ENCODE measurements at regions not wholly inside any gene's neighbourhood (a gene's known extent, or its start where the extent isn't known, plus 50 kb on each side); places are given as distances from the start of the nearest gene placed in this dataset.

GRCh38 chr10:100615908-100616307 is 80.2 kb downstream of the HIF1AN start:
- POLR2A ChIA-PET = no interaction called here
- BruUV-seq (replicated peaks) = no TSS peak
- in situ Hi-C loops (cut with HindIII; ENCODE audit: extremely low pct_ligation_motif_present, low pct_unique_long_range_greater_than_20kb) = no loop called here
- intact Hi-C loops (cut with micrococcal nuclease; ENCODE audit: unreplicated experiment) = no loop called here
- H3K27me3 ChIP-seq (ENCODE audit: control insufficient read depth in 1 of 2, insufficient read depth in 2 of 2, low read length in 2 of 2) = peaks cover 4 to 67% of the 10 kb centered on the region in 2 experiments
- no peak overlapping the region for H2AFZ ChIP-seq (ENCODE audit: low read length)
- no peaks in the 10 kb centered on the region for H4K20me1 ChIP-seq (ENCODE audit: insufficient read depth, low read length)
- WGBS (ENCODE audit: low lambda C conversion rate) = 2% methylated on average over 5 of the region's 5 CpGs
- H3K4me3 ChIP-seq (replicated peaks in 1 of 3; ENCODE audit: insufficient read depth in 1 of 3, low read depth in 2 of 3, low read length in 3 of 3) = no peak overlapping the region
- DNase-seq (ENCODE audit: low spot score) (no peak), FAIRE-seq (no peak), ATAC-seq (no peak)
- H3K36me3 ChIP-seq (replicated peaks in 1 of 2; ENCODE audit: control insufficient read depth in 1 of 2, insufficient read depth in 2 of 2, low read length in 2 of 2) = no peaks in the 10 kb centered on the region
- H3K4me2 ChIP-seq (ENCODE audit: low read depth, low read length) = no peak overlapping the region
- no peaks in the 10 kb centered on the region for H3K4me1 ChIP-seq (ENCODE audit: insufficient read depth, low read length)
- CTCF ChIA-PET (ENCODE audit: low intra/inter-chr PET ratio, low total read pairs) = no interaction called here
- H3K9ac ChIP-seq (ENCODE audit: insufficient read depth, low read depth, low read length) = no peak overlapping the region
- H3K27ac ChIP-seq (ENCODE audit: extremely low read length, insufficient read depth, low read length) = no peak overlapping the region
- H3K79me2 ChIP-seq (ENCODE audit: insufficient read depth, low read length) = no peaks in the 10 kb centered on the region
- TF ChIP-seq ZSCAN12 (CRISPR knock-in tag; IDR thresholded peaks at IDR 0.05) (no peak), CBX2 (IDR thresholded peaks at IDR 0.05; ENCODE audit: low read depth, low read length) (no peak), CBX2 (CRISPR knock-in tag; IDR thresholded peaks at IDR 0.05; ENCODE audit: low read depth) (no peak), CTCF (CRISPR knock-in tag; IDR thresholded peaks at IDR 0.05) (no peak), PITX1 (CRISPR knock-in tag; IDR thresholded peaks at IDR 0.05) (no peak), ATF4 (CRISPR knock-in tag; IDR thresholded peaks at IDR 0.05) (no peak), GABPA (IDR thresholded peaks at IDR 0.05; ENCODE audit: low read depth, low read length) (no peak), GABPA (CRISPR knock-in tag; IDR thresholded peaks at IDR 0.05; ENCODE audit: low read depth) (no peak), ZNF720 (CRISPR knock-in tag; IDR thresholded peaks at IDR 0.05) (no peak), ZNF253 (CRISPR knock-in tag; IDR thresholded peaks at IDR 0.05; ENCODE audit: borderline replicate concordance) (no peak), BRF2 (CRISPR knock-in tag; IDR thresholded peaks at IDR 0.05) (no peak), ZBED4 (CRISPR knock-in tag; IDR thresholded peaks at IDR 0.05; ENCODE audit: borderline replicate concordance) (no peak), CREB1 (IDR thresholded peaks at IDR 0.05) (no peak), CREB1 (CRISPR knock-in tag; IDR thresholded peaks at IDR 0.05) (no peak), HBP1 (CRISPR knock-in tag; IDR thresholded peaks at IDR 0.05; ENCODE audit: low read depth) (no peak), ZNF225 (CRISPR knock-in tag; IDR thresholded peaks at IDR 0.05) (no peak)
- no peaks in the 10 kb centered on the region for H3K9me3 ChIP-seq (ENCODE audit: low read length)

All from HepG2 (cell line).